T47D (cell line): ENCODE measurements at regions not wholly inside any gene's neighbourhood (a gene's known extent, or its start where the extent isn't known, plus 50 kb on each side); places are given as distances from the start of the nearest gene placed in this dataset.

Source experiments
- DNase-seq, 2 experiments: peaks; one replicate each; pipeline versions ENCODE4 v3.0.0 to v3.0.0-alpha.2; 2011 to 2012; ENCODE audit warnings: low read depth in 1 of 2, low spot score in 1 of 2
- JUND ChIP-seq: IDR thresholded peaks from 2 replicates; pipeline ENCODE4 v1.6.1; 2012; ENCODE audit warnings: low read depth
- in situ Hi-C: cut with HindIII; loops from 2 replicates; pipeline ENCODE4 v1.10.0; 2016; ENCODE audit warnings: low sequenced_read_pairs, low pct_unique_long_range_greater_than_20kb

DNA sequence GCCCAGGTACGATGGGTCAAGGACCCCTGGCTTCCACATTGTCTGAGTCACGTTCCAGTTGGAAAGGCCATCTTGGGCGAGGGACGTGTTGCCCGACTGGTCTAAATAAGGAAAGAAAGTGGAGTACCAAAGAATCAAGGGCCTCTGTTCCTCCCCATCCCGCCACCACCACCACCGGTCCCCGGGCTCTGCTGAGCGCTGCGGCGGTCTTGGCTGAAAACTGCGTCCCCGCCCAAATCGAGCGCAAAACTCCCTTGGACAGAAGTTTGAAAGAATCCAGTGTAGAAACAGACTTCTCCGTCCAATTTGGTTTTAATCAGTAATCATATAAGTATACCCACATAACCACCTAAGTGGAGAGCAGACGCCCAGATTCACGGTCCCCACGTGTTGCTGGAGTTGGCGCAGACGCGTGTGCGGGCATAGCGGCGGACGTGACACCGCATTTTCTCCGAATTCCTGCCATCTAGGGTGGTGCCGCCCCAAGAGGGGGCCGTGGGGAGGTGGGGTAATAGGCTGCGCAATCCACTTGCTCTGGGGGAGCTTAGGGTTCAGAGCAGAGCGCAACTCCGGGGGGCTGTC, 243.8 kb upstream of the TOPAZ1 start:
- no peak for DNase-seq
- in situ Hi-C loops: no loop called here

GRCh38 chr3:43998370-43998835, 243.3 kb upstream of the TOPAZ1 start:
- in situ Hi-C loops: no loop called here
- TF ChIP-seq JUND: no peak
- no peak for DNase-seq

More for the DNA sequence above, 243.8 kb upstream of the TOPAZ1 start:
- no peak for TF ChIP-seq JUND

DNA sequence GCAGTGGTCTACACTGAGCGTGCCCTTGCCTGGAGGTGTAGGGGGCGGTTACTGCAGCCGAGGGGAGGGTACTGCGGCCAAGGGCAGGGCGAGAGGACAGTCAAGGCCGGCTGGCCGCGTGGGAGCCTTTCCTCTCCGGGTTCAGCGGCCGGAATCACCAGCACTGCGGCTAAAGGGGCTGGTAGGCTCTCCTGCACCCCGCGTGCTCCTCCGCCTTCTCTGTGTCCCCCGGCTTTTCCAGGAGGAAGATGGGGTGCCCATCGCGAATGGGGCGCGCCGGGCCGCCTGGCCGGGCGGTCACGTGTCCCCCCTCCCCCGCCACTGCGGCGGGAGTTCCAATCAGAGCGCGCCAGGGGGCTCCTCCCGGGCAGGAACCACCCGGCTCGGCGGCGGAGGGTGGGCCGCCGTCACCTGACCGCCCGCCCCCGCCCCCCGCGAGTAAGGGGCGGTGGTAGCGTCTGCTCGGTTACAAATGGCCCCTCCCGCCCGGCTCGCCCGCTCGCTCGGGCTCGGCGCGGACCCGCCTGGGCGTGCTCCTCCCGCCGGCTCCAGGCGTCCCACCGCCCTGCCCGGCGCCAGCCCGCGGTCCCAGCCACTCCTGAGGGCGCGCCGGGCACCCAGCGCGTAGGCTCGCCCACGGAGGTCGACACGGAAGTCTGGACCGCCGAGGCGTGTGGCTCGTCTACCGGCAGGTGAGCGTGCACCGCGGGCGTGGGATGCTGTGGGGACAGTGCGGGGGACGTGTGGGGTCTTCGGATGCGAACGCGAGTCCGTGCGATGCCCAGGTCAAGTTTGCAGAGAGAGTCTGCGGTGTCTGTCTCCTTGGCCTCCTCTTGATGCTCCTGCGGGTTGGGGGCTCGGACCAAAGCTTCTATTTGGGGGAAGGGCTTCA, 242.6 kb upstream of the TOPAZ1 start:
- TF ChIP-seq JUND: no peak
- in situ Hi-C loops: no loop called here
- DNase-seq: no peak

DNA sequence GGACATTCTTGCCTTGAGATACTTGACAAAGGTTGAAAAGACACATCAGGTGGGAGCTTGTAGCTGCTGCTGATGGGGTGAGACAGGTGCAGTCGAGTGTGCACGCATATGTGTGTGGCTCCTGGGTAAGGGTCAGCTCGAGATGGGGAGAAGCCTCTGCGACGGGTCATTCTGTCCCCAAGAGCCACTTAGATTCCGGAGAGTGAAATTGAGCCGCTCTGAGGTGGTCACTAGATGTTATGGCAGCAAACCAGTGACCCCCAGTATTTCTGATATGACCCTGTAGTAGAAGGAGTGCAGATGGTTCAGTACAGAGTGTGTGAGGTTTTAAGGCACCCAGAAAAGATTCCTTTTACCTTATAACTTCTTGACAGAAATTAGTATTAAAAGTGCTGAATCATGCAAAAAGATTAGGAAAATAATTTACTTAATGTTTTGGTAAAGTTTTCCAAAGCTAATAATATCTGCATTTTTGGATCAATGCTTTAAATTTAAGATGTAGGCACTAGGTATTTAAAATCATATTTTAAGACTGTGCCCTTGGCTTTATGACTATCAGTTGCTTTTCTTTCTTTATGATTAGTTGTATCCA, 241.9 kb upstream of the TOPAZ1 start:
- in situ Hi-C loops: no loop called here

DNA sequence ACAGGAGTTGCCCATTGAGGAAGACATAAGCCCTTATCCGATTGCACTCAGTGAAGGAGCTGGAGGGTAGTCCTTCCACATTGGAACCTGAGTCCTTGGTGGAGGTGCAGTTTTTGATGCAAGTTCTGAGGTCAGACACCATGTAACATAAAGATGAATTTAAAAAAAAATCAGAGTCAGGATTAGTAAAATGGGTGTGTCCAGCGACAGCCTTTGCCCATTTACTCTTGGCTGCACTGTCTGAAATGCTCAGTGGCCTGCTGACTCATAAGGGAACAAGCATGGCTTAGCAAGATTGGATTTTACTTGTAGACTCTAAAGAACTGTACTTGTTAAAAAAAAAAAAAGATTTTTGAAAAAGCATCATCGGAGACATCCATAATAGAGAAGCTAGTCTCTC, 241.1 kb upstream of the TOPAZ1 start:
- TF ChIP-seq JUND: no peak
- in situ Hi-C loops: no loop called here
- DNase-seq: no peak

More for the DNA sequence above, 241.9 kb upstream of the TOPAZ1 start:
- DNase-seq: no peak
- TF ChIP-seq JUND: no peak

- no peak for TF ChIP-seq JUND
- in situ Hi-C loops: no loop called here
- DNase-seq: no peak
These were observed 240.6 kb upstream of the TOPAZ1 start for GRCh38 chr3:44001072-44001471.

DNA sequence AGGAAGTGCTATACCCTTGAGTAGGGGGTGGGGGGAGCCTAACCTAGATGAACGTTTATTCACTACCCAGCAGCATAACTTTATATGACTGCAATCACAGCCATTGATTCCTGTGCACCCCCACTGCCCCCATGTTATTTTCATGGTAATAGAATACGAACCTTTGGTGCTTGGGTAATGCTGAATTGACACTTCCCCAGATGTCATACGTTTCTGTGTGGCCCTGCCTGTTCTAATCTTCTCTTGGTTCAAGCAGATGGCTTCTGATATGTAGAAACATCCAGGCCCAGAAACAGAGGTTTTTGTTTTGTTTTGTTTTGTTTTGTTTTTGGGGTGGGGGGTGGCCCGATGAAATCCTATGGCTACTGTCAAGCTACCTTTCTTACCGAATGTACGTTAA, 237.9 kb upstream of the TOPAZ1 start:
- no peak for TF ChIP-seq JUND
- in situ Hi-C loops: no loop called here
- no peak for DNase-seq

DNA sequence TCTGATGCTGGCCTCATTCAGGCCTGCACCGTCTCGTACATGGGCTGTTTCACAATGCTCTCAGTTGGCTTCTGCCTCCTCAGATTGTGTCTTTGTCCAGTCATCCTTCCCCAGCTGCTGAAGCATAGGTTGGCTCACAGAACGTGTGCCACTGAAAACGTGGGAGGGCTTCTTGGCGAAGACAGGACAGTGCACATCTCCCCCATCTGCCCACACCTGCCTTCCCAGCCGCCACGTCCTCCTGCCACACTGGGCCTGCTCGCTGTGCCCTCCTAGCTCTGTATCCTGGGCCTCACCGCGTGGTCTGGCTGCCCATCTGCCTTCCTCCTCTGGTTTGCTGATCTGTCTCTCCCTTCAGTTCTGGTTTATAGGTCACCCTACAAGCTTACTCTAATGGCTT, 230.0 kb upstream of the TOPAZ1 start:
- TF ChIP-seq JUND: no peak
- in situ Hi-C loops: no loop called here

DNA sequence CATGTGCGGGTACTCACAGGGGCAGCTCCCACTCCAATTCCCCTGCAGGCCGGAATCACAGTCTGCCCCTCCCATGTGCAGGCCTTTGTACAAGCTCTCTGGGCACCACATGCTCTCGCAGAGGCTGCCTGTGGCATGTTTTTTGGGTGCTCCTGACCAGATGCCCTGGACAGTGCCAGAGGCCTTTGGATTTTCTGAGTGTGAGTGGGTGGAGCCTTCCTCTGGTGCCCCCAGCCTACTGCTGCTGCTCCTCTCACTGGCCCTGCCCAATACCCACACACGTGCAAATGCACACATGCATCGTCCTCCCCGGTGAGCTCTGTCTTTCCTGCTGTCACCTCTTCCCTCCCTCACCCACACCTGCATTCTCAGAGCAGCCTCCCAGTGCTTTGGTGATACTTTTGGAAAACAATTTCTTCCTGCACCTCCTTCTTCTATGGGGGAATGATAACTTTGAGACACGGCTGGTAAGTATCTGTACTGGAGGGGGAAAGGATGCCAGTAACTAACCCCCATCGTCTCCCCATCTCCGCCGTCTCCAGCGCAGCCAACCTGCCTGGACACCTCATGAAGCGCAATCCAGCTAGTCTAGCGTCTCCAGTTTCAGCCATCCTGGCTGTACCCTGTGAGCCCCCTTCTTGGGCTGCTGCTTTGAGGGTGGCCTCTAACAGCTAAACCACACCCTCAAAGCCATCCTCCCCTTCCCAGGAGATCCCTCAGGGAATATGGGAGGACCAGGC, 229.4 kb upstream of the TOPAZ1 start:
- DNase-seq: no peak
- no peak for TF ChIP-seq JUND

More for the DNA sequence above, 230.0 kb upstream of the TOPAZ1 start:
- no peak for DNase-seq

GRCh38 chr3:44013967-44014366, 227.7 kb upstream of the TOPAZ1 start:
- DNase-seq: no peak
- in situ Hi-C loops: no loop called here
- TF ChIP-seq JUND: no peak

More for the DNA sequence above, 229.4 kb upstream of the TOPAZ1 start:
- in situ Hi-C loops: no loop called here

- in situ Hi-C loops: no loop called here
- no peak for TF ChIP-seq JUND
- DNase-seq: no peak
These were observed 226.5 kb upstream of the TOPAZ1 start for GRCh38 chr3:44015170-44015569.

DNA sequence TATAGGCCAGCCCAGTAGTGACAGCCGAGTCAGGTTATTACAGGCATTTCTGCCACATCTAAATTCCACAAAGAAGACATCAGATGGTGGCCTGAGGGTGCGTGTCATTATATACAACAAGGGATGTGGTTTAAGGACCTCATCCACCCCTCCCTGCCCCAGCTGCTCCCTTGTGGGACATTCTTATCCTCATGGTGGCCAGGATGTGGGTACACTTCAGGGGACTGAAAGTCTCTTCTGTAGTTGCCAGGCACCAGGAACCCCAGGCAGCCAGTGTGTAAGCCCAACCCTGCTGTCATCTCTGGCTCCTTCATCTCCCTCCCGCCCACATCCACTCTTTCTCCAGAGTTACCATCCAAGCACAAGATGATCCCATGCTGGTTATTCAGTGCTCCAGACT, 224.9 kb upstream of the TOPAZ1 start:
- no peak for TF ChIP-seq JUND
- DNase-seq: no peak
- in situ Hi-C loops: no loop called here
